GM20000 (cell line): ENCODE measurements at regions not wholly inside any gene's neighbourhood (a gene's known extent, or its start where the extent isn't known, plus 50 kb on each side); places are given as distances from the start of the nearest gene placed in this dataset.
"Not testable (repeated sequence)": the region's sequence is repeated elsewhere in the genome, so short reads cannot be mapped to it uniquely, and the experiment has no call there.

Experiments used
- DNase-seq: peaks from one replicate; pipeline ENCODE4 v3.0.0; 2012; ENCODE audit warnings: low spot score
- TF ChIP-seq, protein P1 (sequence below): IDR thresholded peaks from 2 replicates; pipeline ENCODE4 v1.5.1; 2012; ENCODE audit warnings: mild to moderate bottlenecking, control low read depth; ENCODE audit errors: extremely low read depth, missing control alignments

DNA sequence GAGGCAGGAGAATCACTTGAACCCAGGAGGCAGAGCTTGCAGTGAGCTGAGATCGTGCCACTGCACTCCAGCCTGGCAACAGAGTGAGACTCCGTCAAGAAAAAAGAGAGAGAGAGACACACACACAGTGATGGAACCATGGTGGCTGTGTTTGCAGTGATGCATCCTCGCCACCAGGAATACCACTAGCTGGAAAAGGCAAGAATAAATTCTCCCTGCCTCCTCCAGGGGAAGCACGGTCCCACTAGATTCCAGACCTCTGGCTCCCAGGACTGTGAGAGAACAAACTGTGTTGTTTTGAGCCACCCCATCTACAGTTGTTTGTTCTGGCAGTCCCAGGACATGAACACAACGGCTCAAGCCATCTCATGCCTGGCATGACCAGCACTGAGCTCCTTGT is 320.3 kb upstream of the FOXK1 start:
- TF ChIP-seq, protein P1, sequence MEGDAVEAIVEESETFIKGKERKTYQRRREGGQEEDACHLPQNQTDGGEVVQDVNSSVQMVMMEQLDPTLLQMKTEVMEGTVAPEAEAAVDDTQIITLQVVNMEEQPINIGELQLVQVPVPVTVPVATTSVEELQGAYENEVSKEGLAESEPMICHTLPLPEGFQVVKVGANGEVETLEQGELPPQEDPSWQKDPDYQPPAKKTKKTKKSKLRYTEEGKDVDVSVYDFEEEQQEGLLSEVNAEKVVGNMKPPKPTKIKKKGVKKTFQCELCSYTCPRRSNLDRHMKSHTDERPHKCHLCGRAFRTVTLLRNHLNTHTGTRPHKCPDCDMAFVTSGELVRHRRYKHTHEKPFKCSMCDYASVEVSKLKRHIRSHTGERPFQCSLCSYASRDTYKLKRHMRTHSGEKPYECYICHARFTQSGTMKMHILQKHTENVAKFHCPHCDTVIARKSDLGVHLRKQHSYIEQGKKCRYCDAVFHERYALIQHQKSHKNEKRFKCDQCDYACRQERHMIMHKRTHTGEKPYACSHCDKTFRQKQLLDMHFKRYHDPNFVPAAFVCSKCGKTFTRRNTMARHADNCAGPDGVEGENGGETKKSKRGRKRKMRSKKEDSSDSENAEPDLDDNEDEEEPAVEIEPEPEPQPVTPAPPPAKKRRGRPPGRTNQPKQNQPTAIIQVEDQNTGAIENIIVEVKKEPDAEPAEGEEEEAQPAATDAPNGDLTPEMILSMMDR = no peak
- no peak for DNase-seq

- no peak for DNase-seq
- TF ChIP-seq, protein P1 = no peak
Measured at GRCh38 chr7:4383584-4383983, 298.5 kb upstream of the FOXK1 start.

- TF ChIP-seq, protein P1 = no peak
- no peak for DNase-seq
Measured at GRCh38 chr7:4386190-4386589, 295.9 kb upstream of the FOXK1 start.

- not testable (repeated sequence) for DNase-seq
Measured at GRCh38 chr7:4391103-4391502, 291.0 kb upstream of the FOXK1 start.

DNA sequence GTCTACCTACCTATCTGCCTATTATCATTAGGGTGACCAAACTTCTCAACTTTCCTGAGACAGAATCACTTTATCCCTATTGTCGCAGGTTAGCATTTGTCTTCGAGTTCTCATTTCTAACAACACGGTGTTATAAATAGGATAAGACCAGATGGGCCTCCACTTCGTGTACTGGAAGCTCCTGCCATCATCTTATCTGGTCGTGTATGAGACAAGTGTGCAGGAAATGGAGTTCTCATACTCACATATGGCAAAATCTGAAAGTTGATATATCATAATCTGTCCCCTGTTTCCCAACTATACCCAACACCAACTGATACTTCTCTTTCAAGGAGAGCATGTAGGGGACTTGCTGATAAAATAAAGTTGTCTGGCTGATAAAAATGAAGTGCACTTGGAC is 287.4 kb upstream of the FOXK1 start:
- no peak for DNase-seq
- TF ChIP-seq, protein P1 = no peak

GRCh38 chr7:4399121-4399520 is 283.0 kb upstream of the FOXK1 start:
- no peak for DNase-seq
- TF ChIP-seq, protein P1 = no peak

DNA sequence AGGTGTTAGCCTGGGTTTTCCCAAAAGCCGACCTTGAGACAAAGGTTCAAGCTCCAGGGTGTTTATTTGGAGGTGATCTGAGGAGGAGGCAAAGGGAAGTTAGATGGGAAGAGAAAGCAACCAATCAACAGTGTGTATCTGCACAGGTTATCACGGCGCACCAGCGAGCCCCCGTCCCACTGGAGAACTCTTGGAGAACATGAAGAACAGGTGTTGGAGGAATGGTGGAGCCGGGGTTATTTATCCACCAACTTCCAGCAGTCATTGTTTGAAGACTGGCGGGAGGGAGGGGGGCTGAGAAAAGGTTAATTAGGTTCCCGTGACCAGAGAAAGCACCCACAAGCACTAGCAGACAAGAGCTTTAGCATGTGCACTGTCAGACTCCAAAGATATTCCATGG is 282.5 kb upstream of the FOXK1 start:
- TF ChIP-seq, protein P1 = no peak
- no peak for DNase-seq

DNA sequence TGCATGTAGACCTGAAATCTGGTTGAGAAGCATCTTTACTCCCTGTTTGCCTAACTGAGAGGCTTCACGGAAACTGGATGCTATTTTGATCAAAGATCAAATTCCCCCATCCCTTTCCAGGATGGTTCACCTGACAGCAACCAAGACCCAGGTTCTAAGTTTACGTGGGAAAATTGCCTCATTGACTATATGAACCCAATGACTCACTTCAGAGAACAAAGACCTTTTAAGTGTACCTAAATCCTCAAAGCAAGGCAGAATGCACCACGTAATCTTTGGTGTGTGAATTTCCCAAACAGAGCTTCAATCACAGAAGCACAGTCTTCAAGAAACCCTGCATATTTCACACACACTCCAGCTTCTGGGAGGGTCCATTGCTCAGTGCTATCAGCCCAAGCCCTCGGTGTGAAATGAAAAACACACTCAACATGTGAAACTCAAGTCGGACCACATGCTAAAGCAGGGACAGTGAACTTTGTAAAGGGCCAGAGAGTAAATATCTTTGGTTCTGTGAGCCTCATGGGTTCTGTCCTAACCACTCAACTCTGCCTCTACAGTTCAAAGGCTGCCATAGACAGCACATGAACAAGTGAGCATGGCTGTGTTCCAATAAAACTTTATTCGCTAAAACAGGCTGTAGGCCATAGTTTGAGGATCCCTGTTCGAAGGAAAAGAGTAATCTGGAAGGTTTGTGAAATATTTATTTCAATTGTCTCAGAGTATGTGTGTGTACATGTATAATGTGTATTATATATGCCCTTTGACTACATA is 275.6 kb upstream of the FOXK1 start:
- DNase-seq = no peak
- TF ChIP-seq, protein P1 = no peak
